ENCODE measurements at regions not wholly inside any gene's neighbourhood (a gene's known extent, or its start where the extent isn't known, plus 50 kb on each side); places are given as distances from the start of the nearest gene placed in this dataset.

GRCh38 chr7:17186745-17187530, 111.5 kb upstream of the AHR start:
- TF ChIP-seq POLR2A (IDR thresholded peaks at IDR 0.05) (no peak), CTCF (IDR thresholded peaks at IDR 0.05) (no peak)
